Esophagus muscularis mucosa (tissue), 4 donors: ENCODE measurements at regions not wholly inside any gene's neighbourhood (a gene's known extent, or its start where the extent isn't known, plus 50 kb on each side); places are given as distances from the start of the nearest gene placed in this dataset.

Experiments
- DNase-seq: peaks from one replicate; pipeline ENCODE4 v3.0.0-alpha.2; 2017; ENCODE audit errors: extremely low spot score
- H3K27ac ChIP-seq, 4 donors: fragments of 200-600 bp; sonication (generic); replicated peaks in 1 of 4; 1 replicate in 3 of 4; 2 replicates in 1 of 4; pipeline ENCODE4 v1.5.1; 2016 to 2019; ENCODE audit warnings: mild to moderate bottlenecking in 1 of 4
- H3K27me3 ChIP-seq, 4 donors: fragments of 200-600 bp; sonication (generic); one replicate each; pipeline versions ENCODE4 v1.5.1 to v1.6.0; 2016 to 2019
- H3K36me3 ChIP-seq, 4 donors: fragments of 200-600 bp; sonication (generic); one replicate each; pipeline ENCODE4 v1.5.1; 2016 to 2019
- H3K4me1 ChIP-seq, 4 donors: fragments of 200-600 bp; sonication (generic); one replicate each; pipeline ENCODE4 v1.5.1; 2016 to 2019
- H3K4me3 ChIP-seq, 4 donors: fragments of 200-600 bp; sonication (generic); 1 replicate in 2 of 4; 2 replicates in 2 of 4; pipeline ENCODE4 v1.5.1; 2016 to 2019; ENCODE audit warnings: mild to moderate bottlenecking in 4 of 4, moderate library complexity in 1 of 4
- H3K9me3 ChIP-seq, 4 donors: fragments of 200-600 bp; sonication (generic); 1 replicate in 3 of 4; 2 replicates in 1 of 4; pipeline ENCODE4 v1.5.1; 2016 to 2019
- CTCF ChIP-seq, 3 experiments: fragments of 200-600 bp in 2 of 3; fragments of 450-650 bp in 1 of 3; sonication (generic) in 2 of 3; IDR thresholded peaks; one replicate each; pipeline ENCODE4 v1.5.1; 2017 to 2019; ENCODE audit warnings: antibody characterized with exemption in 3 of 3, mild to moderate bottlenecking in 2 of 3, moderate library complexity in 1 of 3
- EP300 ChIP-seq: sonication (generic); formaldehyde crosslinking; IDR thresholded peaks from one replicate; pipeline ENCODE4 v1.6.1; 2017; ENCODE audit warnings: antibody characterized with exemption
- POLR2A ChIP-seq: fragments of 450-650 bp; IDR thresholded peaks from one replicate; pipeline ENCODE4 v1.6.1; 2017; ENCODE audit warnings: antibody characterized with exemption, moderate library complexity, mild to moderate bottlenecking, low read depth
- POLR2AphosphoS5 ChIP-seq, 2 donors: sonication (generic); formaldehyde crosslinking; IDR thresholded peaks; one replicate each; pipeline ENCODE4 v1.6.1; 2017; ENCODE audit warnings: antibody characterized with exemption in 2 of 2
- WGBS: methylation state at CpG from one replicate; pipeline ENCODE4 v1.1.5; 2018; 5-methylcytosine and 5-hydroxymethylcytosine counted together
- intact Hi-C: fragments of 100-400 bp; cut with DNase I; formaldehyde crosslinking; loops from one replicate; pipeline ENCODE4 v1.15.1; 2023

GRCh38 chr7:35529713-35530112 is 165.2 kb downstream of the HERPUD2 start:
- H3K27me3 ChIP-seq: peaks cover 0 to 15% (median 0%) of the 10 kb centered on the region in 4 donors
- intact Hi-C loops: no loop called here
- 77% methylated on average over 6 of the region's 6 CpGs for WGBS
- no peak overlapping the region for H3K4me3 ChIP-seq
- H3K36me3 ChIP-seq: no peaks in the 10 kb centered on the region
- no peaks in the 10 kb centered on the region for H3K4me1 ChIP-seq
- H3K9me3 ChIP-seq: no peaks in the 10 kb centered on the region
- no peak for DNase-seq
- TF ChIP-seq EP300: no peak
- TF ChIP-seq POLR2A: no peak
- TF ChIP-seq CTCF (IDR thresholded peaks at IDR 0.05): no peak
- TF ChIP-seq POLR2AphosphoS5 (IDR thresholded peaks at IDR 0.05): no peak
- no peak overlapping the region for H3K27ac ChIP-seq

GRCh38 chr7:35528381-35528977 is 166.5 kb downstream of the HERPUD2 start:
- Histone ChIP-seq H3K27me3 (peaks cover 0 to 21% (median 0%) of the 10 kb centered on the region in 4 donors), H3K4me1 (no peaks in the 10 kb centered on the region), H3K27ac (no peak overlapping the region), H3K4me3 (no peak overlapping the region), H3K9me3 (no peaks in the 10 kb centered on the region), H3K36me3 (no peaks in the 10 kb centered on the region)
- no peak for TF ChIP-seq POLR2AphosphoS5 (IDR thresholded peaks at IDR 0.05)
- TF ChIP-seq POLR2A: no peak
- TF ChIP-seq EP300: no peak
- TF ChIP-seq CTCF (IDR thresholded peaks at IDR 0.05): no peak
- intact Hi-C loops: no loop called here
- no peak for DNase-seq
- 93% methylated on average over 8 of the region's 8 CpGs for WGBS

- Histone ChIP-seq H3K9me3 (no peaks in the 10 kb centered on the region), H3K27me3 (peaks cover 0 to 28% (median 0%) of the 10 kb centered on the region in 4 donors), H3K4me1 (no peaks in the 10 kb centered on the region), H3K36me3 (no peaks in the 10 kb centered on the region), H3K27ac (no peak overlapping the region), H3K4me3 (no peak overlapping the region)
- TF ChIP-seq EP300: no peak
- no peak for TF ChIP-seq CTCF (IDR thresholded peaks at IDR 0.05)
- TF ChIP-seq POLR2A: no peak
- no peak for TF ChIP-seq POLR2AphosphoS5 (IDR thresholded peaks at IDR 0.05)
- 84% methylated on average over 4 of the region's 4 CpGs for WGBS
- intact Hi-C loops: no loop called here
- no peak for DNase-seq
Observed at GRCh38 chr7:35526645-35527044, 168.3 kb downstream of the HERPUD2 start.

- intact Hi-C loops: no loop called here
- no peaks in the 10 kb centered on the region for H3K9me3 ChIP-seq
- H3K27ac ChIP-seq: no peak overlapping the region
- H3K4me1 ChIP-seq: no peaks in the 10 kb centered on the region
- no peaks in the 10 kb centered on the region for H3K36me3 ChIP-seq
- H3K4me3 ChIP-seq: no peak overlapping the region
- no peak for TF ChIP-seq CTCF (IDR thresholded peaks at IDR 0.05)
- no peak for TF ChIP-seq EP300
- no peak for TF ChIP-seq POLR2A
- no peak for TF ChIP-seq POLR2AphosphoS5 (IDR thresholded peaks at IDR 0.05)
- no peak for DNase-seq
- 86% methylated on average over 5 of the region's 5 CpGs for WGBS
- peaks cover 0 to 27% (median 0%) of the 10 kb centered on the region in 4 donors for H3K27me3 ChIP-seq
Observed at GRCh38 chr7:35524112-35524804, 170.7 kb downstream of the HERPUD2 start.
